HepG2 (cell line): ENCODE measurements at regions not wholly inside any gene's neighbourhood (a gene's known extent, or its start where the extent isn't known, plus 50 kb on each side); places are given as distances from the start of the nearest gene placed in this dataset.

Experiments
- BATF2 ChIP-seq: sonication (generic); formaldehyde crosslinking; IDR thresholded peaks from 2 replicates; pipeline ENCODE4 v1.8.0; 2022; ENCODE audit warnings: mild to moderate bottlenecking, missing genetic modification reagents, moderate library complexity
- CEBPG ChIP-seq: IDR thresholded peaks from 2 replicates; pipeline ENCODE4 v1.6.1; 2016
- CSRNP1 ChIP-seq: sonication (generic); formaldehyde crosslinking; IDR thresholded peaks from 2 replicates; pipeline ENCODE4 v1.8.1; 2023; ENCODE audit warnings: mild to moderate bottlenecking, missing genetic modification reagents
- CTCF ChIP-seq: sonication (generic); formaldehyde crosslinking; IDR thresholded peaks from 2 replicates; pipeline ENCODE4 v1.5.0; 2020; ENCODE audit warnings: mild to moderate bottlenecking, missing genetic modification reagents, moderate library complexity
- HIVEP1 ChIP-seq: sonication (generic); formaldehyde crosslinking; IDR thresholded peaks from 2 replicates; pipeline ENCODE4 v1.4.0; 2020; ENCODE audit warnings: mild to moderate bottlenecking, missing genetic modification reagents
- PLSCR1 ChIP-seq: sonication (generic); formaldehyde crosslinking; IDR thresholded peaks from 2 replicates; pipeline ENCODE4 v1.5.0; 2020; ENCODE audit warnings: missing genetic modification reagents, mild to moderate bottlenecking, borderline replicate concordance
- SMC3 ChIP-seq: IDR thresholded peaks from 2 replicates; pipeline ENCODE4 v1.6.1; 2011; ENCODE audit warnings: low read length, improper control_type of control experiment
- STAG1 ChIP-seq: sonication (generic); formaldehyde crosslinking; IDR thresholded peaks from 2 replicates; pipeline ENCODE4 v1.4.0; 2020; ENCODE audit warnings: missing genetic modification reagents
- THAP7 ChIP-seq: sonication (generic); formaldehyde crosslinking; IDR thresholded peaks from 2 replicates; pipeline ENCODE4 v1.8.1; 2023; ENCODE audit warnings: mild to moderate bottlenecking, missing genetic modification reagents
- ZNF251 ChIP-seq: sonication (generic); formaldehyde crosslinking; IDR thresholded peaks from 2 replicates; pipeline ENCODE4 v1.9.0; 2021; ENCODE audit warnings: mild to moderate bottlenecking, missing genetic modification reagents
- ZNF800 ChIP-seq: sonication (generic); formaldehyde crosslinking; IDR thresholded peaks from 2 replicates; pipeline ENCODE4 v1.4.0; 2020; ENCODE audit warnings: missing genetic modification reagents

GRCh38 chr3:117019082-117019713 lies 309.6 kb downstream of the TUSC7 start (continued):
- TF ChIP-seq THAP7 (no peak), ZNF251 (CRISPR knock-in tag) (no peak), HIVEP1 (no peak), CEBPG (CRISPR knock-in tag) (0 out of 2 replicates have a peak, but pooled peaks have one; percentile 30), BATF2 (CRISPR knock-in tag) (no peak), CSRNP1 (CRISPR knock-in tag) (no peak), CTCF (CRISPR knock-in tag) (peak; percentile 76), ZNF800 (CRISPR knock-in tag) (no peak), SMC3 (peak; percentile 48; the same call in 1 of the 2 replicates), PLSCR1 (CRISPR knock-in tag) (no peak), STAG1 (CRISPR knock-in tag) (peak; percentile 78)
